IMR-90 (cell line): ENCODE measurements at regions not wholly inside any gene's neighbourhood (a gene's known extent, or its start where the extent isn't known, plus 50 kb on each side); places are given as distances from the start of the nearest gene placed in this dataset.

Source experiments
- ATAC-seq: fragments of 200-7000 bp; cut with Tn5 transposase; 2 replicates; pipeline ENCODE4 v1.9.1; 2020; ENCODE audit warnings: low read depth, mild to moderate bottlenecking, moderate library complexity
- BruUV-seq: library from RNA; stranded (reverse); fragments of 400-500 nt; replicated peaks from 2 replicates; lab custom pipeline; 2021; lab: Mats Ljungman, UMichigan
- CTCF ChIA-PET: fragments of 300-600 bp; formaldehyde crosslinking; extraction: SDS; loops from one replicate; lab custom pipeline; 2021; ENCODE audit warnings: antibody characterized with exemption; lab: Yijun Ruan, JAX
- POLR2A ChIA-PET: fragments of 300-600 bp; sonication (Branson Sonifier 250); formaldehyde crosslinking; loops from one replicate; lab custom pipeline; 2022; ENCODE audit warnings: antibody characterized with exemption; ENCODE audit not compliant: unreplicated experiment; lab: Charles Lee
- DNase-seq: peaks from one replicate; pipeline ENCODE4 v3.0.0; 2013
- H2AFZ ChIP-seq: replicated peaks from 2 replicates; pipeline ENCODE3; 2013; ENCODE audit warnings: low read length, mild to moderate bottlenecking; ENCODE audit not compliant: poor library complexity
- H2AK5ac ChIP-seq: 2 replicates; pipeline ENCODE4 v1.6.1; 2013; ENCODE audit warnings: low read depth, low read length, inconsistent platforms
- H2AK9ac ChIP-seq: replicated peaks from 2 replicates; pipeline ENCODE3; 2013; ENCODE audit warnings: mild to moderate bottlenecking, low read depth, low read length, moderate library complexity; ENCODE audit not compliant: poor library complexity
- H2BK120ac ChIP-seq: 2 replicates; pipeline ENCODE4 v1.6.1; 2013; ENCODE audit warnings: low read depth, low read length, inconsistent platforms
- H2BK15ac ChIP-seq: 3 replicates; pipeline ENCODE4 v1.6.1; 2013; ENCODE audit warnings: low read depth, low read length, inconsistent platforms
- H2BK20ac ChIP-seq: 2 replicates; pipeline ENCODE4 v1.6.1; 2013; ENCODE audit warnings: low read depth, mild to moderate bottlenecking, inconsistent platforms, low read length, moderate library complexity
- H2BK5ac ChIP-seq: 2 replicates; pipeline ENCODE4 v1.6.1; 2013; ENCODE audit warnings: mild to moderate bottlenecking, low read depth, low read length, inconsistent platforms; ENCODE audit not compliant: poor library complexity, severe bottlenecking
- H3K14ac ChIP-seq: replicated peaks from 2 replicates; pipeline ENCODE4 v1.6.1; 2013; ENCODE audit warnings: low read depth, low read length, inconsistent platforms
- H3K18ac ChIP-seq: 2 replicates; pipeline ENCODE4 v1.6.1; 2013; ENCODE audit warnings: low read depth, low read length, control low read depth
- H3K23ac ChIP-seq: 2 replicates; pipeline ENCODE4 v1.6.1; 2013; ENCODE audit warnings: low read depth, low read length, inconsistent platforms
- H3K27ac ChIP-seq: 2 replicates; pipeline ENCODE4 v1.5.1; 2013; ENCODE audit warnings: mild to moderate bottlenecking, control low read depth, low read length; ENCODE audit not compliant: insufficient read depth
- H3K27me3 ChIP-seq: 2 replicates; pipeline ENCODE4 v1.6.1; 2013; ENCODE audit warnings: low read length; ENCODE audit not compliant: control insufficient read depth, insufficient read depth
- H3K36me3 ChIP-seq: 2 replicates; pipeline ENCODE4 v1.6.1; 2013; ENCODE audit warnings: low read length, mixed read lengths; ENCODE audit not compliant: control insufficient read depth, insufficient read depth
- H3K4ac ChIP-seq: 2 replicates; pipeline ENCODE4 v1.6.1; 2013; ENCODE audit warnings: low read depth, low read length, inconsistent platforms
- H3K4me1 ChIP-seq: 2 replicates; pipeline ENCODE4 v1.6.1; 2013; ENCODE audit warnings: low read length, mixed read lengths; ENCODE audit not compliant: control insufficient read depth, insufficient read depth
- H3K4me2 ChIP-seq: 2 replicates; pipeline ENCODE4 v1.6.1; 2013; ENCODE audit warnings: low read depth, mild to moderate bottlenecking, control low read depth, low read length, moderate library complexity
- H3K4me3 ChIP-seq: 2 replicates; pipeline ENCODE4 v1.5.1; 2013; ENCODE audit warnings: low read depth, mild to moderate bottlenecking, control low read depth, low read length, moderate library complexity; ENCODE audit not compliant: insufficient read depth
- H3K56ac ChIP-seq: 2 replicates; pipeline ENCODE4 v1.6.1; 2013; ENCODE audit warnings: low read length, inconsistent platforms; ENCODE audit not compliant: insufficient read depth; ENCODE audit errors: extremely low read depth
- H3K79me1 ChIP-seq, 2 experiments: 2 replicates each; pipeline ENCODE4 v1.6.1; 2013; ENCODE audit warnings: low read length in 2 of 2, inconsistent platforms in 1 of 2, low read depth in 1 of 2
- H3K9ac ChIP-seq: 2 replicates; pipeline ENCODE4 v1.6.1; 2013; ENCODE audit warnings: low read depth, low read length, control low read depth
- H3K9me1 ChIP-seq: 2 replicates; pipeline ENCODE4 v1.6.1; 2013; ENCODE audit warnings: low read length, inconsistent platforms; ENCODE audit not compliant: insufficient read depth
- H3K9me3 ChIP-seq: 2 replicates; pipeline ENCODE4 v1.6.1; 2013; ENCODE audit warnings: low read length; ENCODE audit not compliant: control insufficient read depth, insufficient read depth
- H4K20me1 ChIP-seq: 2 replicates; pipeline ENCODE4 v1.6.1; 2013; ENCODE audit warnings: low read length, inconsistent platforms; ENCODE audit not compliant: insufficient read depth
- H4K5ac ChIP-seq: 2 replicates; pipeline ENCODE4 v1.6.1; 2013; ENCODE audit warnings: mild to moderate bottlenecking, low read depth, low read length, control low read depth
- H4K8ac ChIP-seq, 2 experiments: 2 replicates each; pipeline ENCODE4 v1.6.1; 2013; ENCODE audit warnings: low read depth in 2 of 2, low read length in 2 of 2, control low read depth in 1 of 2, inconsistent platforms in 1 of 2
- H4K91ac ChIP-seq: 2 replicates; pipeline ENCODE4 v1.6.1; 2013; ENCODE audit warnings: low read depth, low read length, inconsistent platforms; ENCODE audit not compliant: insufficient read depth
- FOS ChIP-seq: fragments of 150-350 bp; IDR thresholded peaks from 2 replicates; pipeline ENCODE4 v1.6.1; 2016; ENCODE audit warnings: low read depth, low read length
- MAFK ChIP-seq: IDR thresholded peaks from 2 replicates; pipeline ENCODE4 v1.6.1; 2012; ENCODE audit warnings: low read depth, low read length, improper control_type of control experiment
- NFE2L2 ChIP-seq: fragments of 150-350 bp; IDR thresholded peaks from 2 replicates; pipeline ENCODE4 v1.6.1; 2016; ENCODE audit warnings: low read depth, mild to moderate bottlenecking, low read length
- WGBS, 2 experiments: methylation state at CpG; one replicate each; pipeline versions ENCODE4 v1.1.5 to v1.1.7; 2013; ENCODE audit warnings: missing lambda C conversion rate in 2 of 2; ENCODE audit not compliant: insufficient read length in 1 of 2; ENCODE audit errors: extremely low coverage in 2 of 2; 5-methylcytosine and 5-hydroxymethylcytosine counted together
- dilution Hi-C: fragments of 300-500 bp; cut with HindIII; formaldehyde crosslinking; loops from one replicate; pipeline ENCODE4 v1.14.3; 2018; ENCODE audit warnings: low sequenced_read_pairs; ENCODE audit not compliant: unreplicated experiment
- in situ Hi-C: fragments of 300-500 bp; cut with MboI; formaldehyde crosslinking; loops from 3 replicates; pipeline ENCODE4 v1.14.3; 2019; ENCODE audit warnings: low sequenced_read_pairs, inconsistent platforms, mixed read lengths
- intact Hi-C: fragments of 100-400 bp; cut with micrococcal nuclease; formaldehyde crosslinking; loops from 2 replicates; pipeline ENCODE4 v1.10.0; 2022

GRCh38 chr1:60265560-60266535 is 192.3 kb upstream of the C1orf87 start (continued):
- TF ChIP-seq NFE2L2 (no peak), FOS (no peak)

- no peak overlapping the region for H3K23ac ChIP-seq
- H2AK9ac ChIP-seq, result no peak overlapping the region
- H3K79me1 ChIP-seq, result no peaks in the 10 kb centered on the region
- H2BK120ac ChIP-seq, result no peak overlapping the region
- H2AK5ac ChIP-seq, result no peak overlapping the region
- no peak overlapping the region for H3K4me2 ChIP-seq
- no peak overlapping the region for H3K27ac ChIP-seq
- in situ Hi-C loops (no loop called here), intact Hi-C loops (no loop called here), dilution Hi-C loops (no loop called here)
- TF ChIP-seq MAFK, result no peak
- TF ChIP-seq NFE2L2, result no peak
- ChIA-PET CTCF (no interaction called here), POLR2A (interaction anchor here (0.7 kb wide), 1 partner anchor 17 kb away, joined by 3 read pairs; no protein-coding TSS in a partner anchor)
- no peak overlapping the region for H3K18ac ChIP-seq
- no peak overlapping the region for H2BK20ac ChIP-seq
- no peaks in the 10 kb centered on the region for H3K27me3 ChIP-seq
- H2BK5ac ChIP-seq, result no peak overlapping the region
- no CpG with 5 or more reads among the region's 2 CpGs for WGBS, 2 experiments
- no peaks in the 10 kb centered on the region for H3K4me1 ChIP-seq
- no peaks in the 10 kb centered on the region for H4K20me1 ChIP-seq
- H4K91ac ChIP-seq, result no peak overlapping the region
- no peak overlapping the region for H4K8ac ChIP-seq
- no peak overlapping the region for H3K56ac ChIP-seq
- H3K9me3 ChIP-seq, result peaks cover 3% of the 10 kb centered on the region
- no peak overlapping the region for H4K5ac ChIP-seq
- no TSS peak for BruUV-seq
- H3K9me1 ChIP-seq, result no peaks in the 10 kb centered on the region
- DNase-seq, result no peak
- H3K9ac ChIP-seq, result no peak overlapping the region
- H3K36me3 ChIP-seq, result no peaks in the 10 kb centered on the region
- H3K4me3 ChIP-seq, result no peak overlapping the region
- no peak overlapping the region for H3K14ac ChIP-seq
- no peak overlapping the region for H2AFZ ChIP-seq
- ATAC-seq, result no peak
- H3K4ac ChIP-seq, result no peak overlapping the region
- no peak overlapping the region for H2BK15ac ChIP-seq
Observed at GRCh38 chr1:60262701-60263100, 189.1 kb upstream of the C1orf87 start.
